H1 (cell line): ENCODE measurements at regions not wholly inside any gene's neighbourhood (a gene's known extent, or its start where the extent isn't known, plus 50 kb on each side); places are given as distances from the start of the nearest gene placed in this dataset.

Source experiments
- CTCF ChIA-PET: fragments of 300-600 bp; sonication (Branson Sonifier 250); formaldehyde crosslinking; loops from one replicate; lab custom pipeline; 2021; ENCODE audit not compliant: partially characterized antibody; lab: Charles Lee
- POLR2A ChIA-PET: fragments of 300-600 bp; sonication (Branson Sonifier 250); formaldehyde crosslinking; loops from one replicate; lab custom pipeline; 2021; ENCODE audit warnings: inconsistent platforms; ENCODE audit not compliant: partially characterized antibody; lab: Charles Lee
- DNase-seq, 2 experiments: peaks; one replicate each; pipeline versions ENCODE4 v3.0.0 to v3.0.0-alpha.2; 2010 to 2022; ENCODE audit warnings: low spot score in 2 of 2, low read depth in 1 of 2, mixed read lengths in 1 of 2
- FAIRE-seq: peaks from 2 replicates; lab custom pipeline; 2011; peaks lifted over from hg19 to GRCh38; lab: Jason Lieb, UNC
- H2AFZ ChIP-seq: 2 replicates; pipeline ENCODE4 v1.8.1; 2012; ENCODE audit warnings: low read length, inconsistent platforms
- H2AK5ac ChIP-seq: 2 replicates; pipeline ENCODE4 v1.6.1; 2013; ENCODE audit warnings: low read depth, low read length
- H2BK120ac ChIP-seq: replicated peaks from 2 replicates; pipeline ENCODE3; 2013; ENCODE audit warnings: low read depth, low read length, inconsistent platforms
- H2BK12ac ChIP-seq: 2 replicates; pipeline ENCODE4 v1.6.1; 2013; ENCODE audit warnings: low read depth, low read length
- H2BK15ac ChIP-seq: 2 replicates; pipeline ENCODE4 v1.6.1; 2013; ENCODE audit warnings: low read length
- H2BK20ac ChIP-seq: 2 replicates; pipeline ENCODE4 v1.6.1; 2013; ENCODE audit warnings: low read length
- H2BK5ac ChIP-seq: 2 replicates; pipeline ENCODE4 v1.6.1; 2013; ENCODE audit warnings: low read depth, low read length
- H3K14ac ChIP-seq: 2 replicates; pipeline ENCODE4 v1.6.1; 2013; ENCODE audit warnings: inconsistent platforms; ENCODE audit not compliant: insufficient read length
- H3K18ac ChIP-seq: 2 replicates; pipeline ENCODE4 v1.6.1; 2013; ENCODE audit warnings: low read length; ENCODE audit errors: extremely low read depth
- H3K23ac ChIP-seq: 2 replicates; pipeline ENCODE4 v1.6.1; 2013; ENCODE audit warnings: inconsistent platforms; ENCODE audit not compliant: insufficient read length
- H3K23me2 ChIP-seq: 2 replicates; pipeline ENCODE4 v1.6.1; 2013; ENCODE audit warnings: low read depth, low read length
- H3K27ac ChIP-seq: 2 replicates; pipeline ENCODE4 v1.6.1; 2011; ENCODE audit warnings: low read depth, low read length, inconsistent platforms
- H3K27me3 ChIP-seq, 4 experiments: replicated peaks in 1 of 4; 1 replicate in 1 of 4; 2 replicates in 3 of 4; pipeline versions ENCODE4 v1.6.1 to v1.8.1; 2011 to 2013; ENCODE audit warnings: low read length in 3 of 4, mild to moderate bottlenecking in 3 of 4, inconsistent platforms in 2 of 4, mixed read lengths in 2 of 4, moderate library complexity in 1 of 4; ENCODE audit not compliant: control insufficient read depth in 3 of 4, insufficient read depth in 3 of 4; ENCODE audit errors: extremely low read depth in 1 of 4
- H3K36me3 ChIP-seq, 4 experiments: 2 replicates each; pipeline versions ENCODE4 v1.6.1 to v1.8.1; 2011 to 2013; ENCODE audit warnings: mild to moderate bottlenecking in 4 of 4, low read length in 3 of 4, moderate library complexity in 2 of 4, control low read depth in 1 of 4, inconsistent platforms in 1 of 4; ENCODE audit not compliant: insufficient read depth in 4 of 4, control insufficient read depth in 2 of 4
- H3K4ac ChIP-seq: replicated peaks from 2 replicates; pipeline ENCODE3; 2013; ENCODE audit warnings: low read length, low read depth, mixed read lengths, inconsistent platforms; ENCODE audit not compliant: insufficient read length
- H3K4me1 ChIP-seq, 4 experiments: replicated peaks in 1 of 4; 1 replicate in 1 of 4; 2 replicates in 3 of 4; pipeline versions ENCODE4 v1.6.1 to v1.8.1; 2011 to 2013; ENCODE audit warnings: low read length in 3 of 4, inconsistent platforms in 2 of 4, mixed read lengths in 1 of 4; ENCODE audit not compliant: insufficient read depth in 4 of 4, control insufficient read depth in 3 of 4
- H3K4me2 ChIP-seq, 2 experiments: 2 replicates each; pipeline versions ENCODE4 v1.6.1 to v1.8.1; 2011 to 2013; ENCODE audit warnings: low read depth in 2 of 2, low read length in 2 of 2, control low read depth in 1 of 2, inconsistent platforms in 1 of 2, mild to moderate bottlenecking in 1 of 2; ENCODE audit not compliant: insufficient read depth in 1 of 2
- H3K4me3 ChIP-seq, 4 experiments: fragments of 200-600, 300-600 bp in 1 of 4; sonication (generic), shearing (Covaris generic), sonication (Bioruptor Twin) in 1 of 4; 2 replicates each; pipeline versions ENCODE4 v1.5.1 to v1.8.1; 2011 to 2016; ENCODE audit warnings: low read length in 4 of 4, low read depth in 3 of 4, control low read depth in 2 of 4, inconsistent platforms in 2 of 4, mild to moderate bottlenecking in 2 of 4, mixed read lengths in 1 of 4, moderate library complexity in 1 of 4; ENCODE audit not compliant: insufficient read depth in 2 of 4; ENCODE audit errors: extremely low read depth in 1 of 4
- H3K56ac ChIP-seq: replicated peaks from 2 replicates; pipeline ENCODE3; 2013; ENCODE audit warnings: low read depth, mild to moderate bottlenecking, mixed read lengths, low read length, inconsistent platforms; ENCODE audit not compliant: insufficient read length
- H3K79me1 ChIP-seq: 2 replicates; pipeline ENCODE4 v1.6.1; 2013; ENCODE audit warnings: low read depth, low read length, control low read depth
- H3K79me2 ChIP-seq, 2 experiments: 2 replicates each; pipeline versions ENCODE4 v1.6.1 to v1.8.1; 2012 to 2013; ENCODE audit warnings: low read length in 2 of 2, mild to moderate bottlenecking in 2 of 2, inconsistent platforms in 1 of 2; ENCODE audit not compliant: insufficient read depth in 2 of 2, control insufficient read depth in 1 of 2
- H3K9ac ChIP-seq, 4 experiments: replicated peaks in 1 of 4; 1 replicate in 1 of 4; 2 replicates in 3 of 4; pipeline versions ENCODE4 v1.6.1 to v1.8.1; 2011 to 2013; ENCODE audit warnings: low read depth in 3 of 4, low read length in 3 of 4, control low read depth in 2 of 4, mild to moderate bottlenecking in 2 of 4, moderate library complexity in 2 of 4, inconsistent platforms in 1 of 4; ENCODE audit errors: extremely low read depth in 1 of 4
- H3K9me3 ChIP-seq, 2 experiments: 2 replicates each; pipeline versions ENCODE4 v1.6.1 to v1.8.1; 2012 to 2013; ENCODE audit warnings: mild to moderate bottlenecking in 2 of 2, moderate library complexity in 2 of 2, control low read depth in 1 of 2, inconsistent platforms in 1 of 2, low read depth in 1 of 2, low read length in 1 of 2, mixed read lengths in 1 of 2; ENCODE audit not compliant: insufficient read depth in 2 of 2
- H4K20me1 ChIP-seq, 2 experiments: replicated peaks in 1 of 2; 2 replicates each; pipeline versions ENCODE3 to v1.8.1; 2011 to 2013; ENCODE audit warnings: inconsistent platforms in 2 of 2, low read length in 2 of 2, mild to moderate bottlenecking in 1 of 2; ENCODE audit not compliant: insufficient read depth in 2 of 2, control insufficient read depth in 1 of 2
- H4K5ac ChIP-seq: 2 replicates; pipeline ENCODE4 v1.6.1; 2013; ENCODE audit warnings: low read length, low read depth, mixed read lengths, inconsistent platforms; ENCODE audit not compliant: insufficient read length
- H4K8ac ChIP-seq: 2 replicates; pipeline ENCODE4 v1.8.0; 2013; ENCODE audit warnings: mild to moderate bottlenecking, moderate library complexity, low read length, inconsistent platforms; ENCODE audit not compliant: insufficient read depth; ENCODE audit errors: extremely low read depth
- H4K91ac ChIP-seq: replicated peaks from 2 replicates; pipeline ENCODE3; 2013; ENCODE audit warnings: low read length, mixed read lengths, inconsistent platforms; ENCODE audit not compliant: insufficient read length
- ATF2 ChIP-seq: IDR thresholded peaks from 2 replicates; pipeline ENCODE4 v1.6.1; 2012; ENCODE audit warnings: low read length, inconsistent platforms
- BACH1 ChIP-seq: IDR thresholded peaks from 2 replicates; pipeline ENCODE4 v1.6.1; 2012; ENCODE audit warnings: low read length, improper control_type of control experiment
- CTBP2 ChIP-seq: IDR thresholded peaks from 2 replicates; pipeline ENCODE4 v1.7.0; 2011; ENCODE audit warnings: borderline replicate concordance, mild to moderate bottlenecking, moderate library complexity, mixed read lengths, low read length; ENCODE audit not compliant: insufficient read depth, insufficient read length
- SIN3A ChIP-seq, 2 experiments: IDR thresholded peaks in 1 of 2; conservative IDR thresholded peaks in 1 of 2; 2 replicates each; pipeline ENCODE4 v1.6.1; 2011 to 2012; ENCODE audit warnings: low read length in 2 of 2, improper control_type of control experiment in 1 of 2, low read depth in 1 of 2, mild to moderate bottlenecking in 1 of 2
- SIRT6 ChIP-seq: IDR thresholded peaks from one replicate; pipeline ENCODE4 v1.7.1; 2012; ENCODE audit warnings: low read length, inconsistent platforms
- WGBS, 2 experiments: shearing (Covaris generic) in 1 of 2; methylation state at CpG; one replicate each; pipeline versions ENCODE4 v1.1.6 to v1.1.7; 2013 to 2015; ENCODE audit warnings: low lambda C conversion rate in 2 of 2, mixed read lengths in 2 of 2, inconsistent platforms in 1 of 2, low coverage in 1 of 2, missing lambda C conversion rate in 1 of 2; ENCODE audit not compliant: insufficient replicate concordance in 2 of 2, insufficient coverage in 1 of 2, insufficient read length in 1 of 2; ENCODE audit errors: extremely low coverage in 1 of 2, missing lambda C conversion rate in 1 of 2; 5-methylcytosine and 5-hydroxymethylcytosine counted together

GRCh38 chr18:72433756-72434155, 110.4 kb downstream of the CBLN2 start:
- Histone ChIP-seq H2BK12ac (no peak overlapping the region), H3K56ac (no peak overlapping the region), H3K4me2 (no peak overlapping the region), H3K9me3 (peaks cover 57 to 62% of the 10 kb centered on the region in 2 experiments), H3K36me3 (no peaks in the 10 kb centered on the region), H2AK5ac (no peak overlapping the region), H3K27me3 (peaks cover 0 to 8% (median 0%) of the 10 kb centered on the region in 4 experiments; a peak in 1 of 7 replicates), H4K8ac (no peak overlapping the region), H2AFZ (no peak overlapping the region), H4K5ac (no peak overlapping the region), H2BK15ac (no peak overlapping the region), H3K23me2 (no peaks in the 10 kb centered on the region), H3K4me3 (no peak overlapping the region), H2BK120ac (no peak overlapping the region), H2BK20ac (no peak overlapping the region), H3K79me2 (no peaks in the 10 kb centered on the region), H4K20me1 (no peaks in the 10 kb centered on the region), H3K79me1 (no peaks in the 10 kb centered on the region), H4K91ac (no peak overlapping the region), H3K27ac (no peak overlapping the region), H3K18ac (no peak overlapping the region), H3K9ac (no peak overlapping the region), H3K4me1 (no peaks in the 10 kb centered on the region), H3K4ac (no peak overlapping the region), H2BK5ac (no peak overlapping the region), H3K23ac (no peak overlapping the region), H3K14ac (no peak overlapping the region)
- WGBS, 2 experiments: 83% methylated on average over 5 of the region's 5 CpGs; no CpG with 5 or more reads in 1 of the 2 experiments
- FAIRE-seq (no peak), DNase-seq (no peak)
- POLR2A ChIA-PET: no interaction called here
- CTCF ChIA-PET: no interaction called here
- TF ChIP-seq SIRT6: no peak
- no peak for TF ChIP-seq BACH1
- no peak for TF ChIP-seq CTBP2
- no peak for TF ChIP-seq ATF2
- TF ChIP-seq SIN3A (conservative IDR thresholded peaks at IDR 0.05 in 1 of 2, IDR thresholded peaks at IDR 0.05 in 1 of 2; ENCODE audit: low read depth in 1 of 2, low read length in 2 of 2): no peak
